Activated CD8-positive, alpha-beta memory T cell treated with anti-CD3 and anti-CD28 coated beads, Interleukin-2, amount 50 U/mL, for 48 hours (primary cell): ENCODE measurements at regions not wholly inside any gene's neighbourhood (a gene's known extent, or its start where the extent isn't known, plus 50 kb on each side); places are given as distances from the start of the nearest gene placed in this dataset.

Experiments
- DNase-seq: peaks from one replicate; pipeline ENCODE4 v3.0.0-alpha.2; 2020

DNA sequence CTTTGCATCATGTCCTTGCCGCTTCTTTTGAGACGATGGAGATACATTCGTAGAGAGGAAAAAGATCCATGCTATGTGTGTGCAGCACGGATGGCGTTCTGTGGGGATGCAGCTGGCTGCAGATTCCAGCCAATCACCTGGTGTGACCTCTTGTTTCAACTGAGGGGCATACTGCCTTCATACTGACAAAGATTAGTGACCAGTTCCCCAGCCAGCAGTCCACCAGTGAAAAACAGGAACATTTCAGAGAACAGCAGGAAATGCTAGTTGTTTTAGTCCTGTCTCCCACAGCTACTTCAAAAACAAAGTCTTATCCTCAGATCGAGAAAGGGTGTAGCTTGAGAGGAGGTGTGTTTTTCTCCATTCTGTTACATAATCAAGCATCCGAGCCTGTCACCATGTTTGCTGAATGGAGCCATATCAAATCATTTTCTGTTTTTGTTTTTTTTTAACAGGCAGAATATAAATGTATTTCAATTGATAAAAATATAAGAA is 255.7 kb upstream of the FMN2 start:
- no peak for DNase-seq

DNA sequence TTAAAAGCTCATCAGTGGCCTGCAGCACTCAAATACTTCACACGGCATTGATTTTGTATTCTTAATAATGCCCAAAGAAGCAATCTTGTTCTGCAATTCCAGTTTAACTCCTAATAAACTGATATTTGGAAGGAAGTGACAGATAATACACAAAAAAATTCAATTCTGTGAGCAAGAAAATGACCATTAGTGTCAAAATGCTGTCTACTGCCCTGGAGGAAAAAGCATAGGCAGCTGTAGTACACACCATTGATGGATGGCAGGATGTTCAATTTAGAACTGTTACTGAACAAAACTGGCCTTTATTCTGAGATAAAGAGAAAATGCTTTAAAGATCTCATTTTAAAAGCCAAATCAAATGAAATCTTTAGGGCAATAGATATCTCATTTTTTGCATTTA is 251.3 kb upstream of the FMN2 start:
- no peak for DNase-seq

DNA sequence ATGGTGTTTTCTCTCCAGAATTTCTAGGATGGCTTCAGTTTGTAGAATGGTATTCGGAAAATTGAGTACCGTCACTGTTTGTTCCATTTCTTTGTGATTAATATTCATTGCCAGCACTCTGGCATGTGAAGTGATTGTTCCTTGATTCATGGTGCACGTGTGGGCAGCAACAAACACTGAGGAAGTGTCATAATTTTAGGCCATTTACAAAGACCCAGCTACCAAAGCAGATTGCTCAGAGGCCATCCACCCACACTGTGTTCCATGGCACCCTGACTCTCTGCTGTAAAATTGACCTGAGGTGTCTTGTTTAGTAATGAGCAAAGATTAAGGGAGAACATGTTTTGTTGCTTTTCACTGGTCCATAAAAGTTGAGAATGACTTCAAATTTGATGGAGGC is 250.9 kb upstream of the FMN2 start:
- DNase-seq, result no peak

DNA sequence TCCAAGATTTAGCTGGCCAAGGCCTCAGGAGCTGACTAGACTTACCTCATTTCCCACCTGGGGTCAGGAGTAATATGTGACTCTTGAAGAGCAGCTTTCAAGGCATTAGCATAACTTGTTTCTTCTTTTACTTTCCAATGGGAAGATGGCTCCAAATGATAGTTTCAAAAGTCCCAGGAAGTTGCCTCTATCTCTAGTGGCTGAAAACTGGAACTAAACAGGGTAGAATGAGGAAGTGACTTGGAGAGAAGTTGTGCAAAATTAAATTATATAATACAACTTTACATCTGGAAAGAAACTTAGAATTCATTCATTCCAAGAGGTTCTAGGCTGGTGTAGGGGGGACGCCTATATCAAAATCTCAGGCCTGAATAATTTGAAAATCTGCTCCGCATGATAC is 250.1 kb upstream of the FMN2 start:
- no peak for DNase-seq

DNA sequence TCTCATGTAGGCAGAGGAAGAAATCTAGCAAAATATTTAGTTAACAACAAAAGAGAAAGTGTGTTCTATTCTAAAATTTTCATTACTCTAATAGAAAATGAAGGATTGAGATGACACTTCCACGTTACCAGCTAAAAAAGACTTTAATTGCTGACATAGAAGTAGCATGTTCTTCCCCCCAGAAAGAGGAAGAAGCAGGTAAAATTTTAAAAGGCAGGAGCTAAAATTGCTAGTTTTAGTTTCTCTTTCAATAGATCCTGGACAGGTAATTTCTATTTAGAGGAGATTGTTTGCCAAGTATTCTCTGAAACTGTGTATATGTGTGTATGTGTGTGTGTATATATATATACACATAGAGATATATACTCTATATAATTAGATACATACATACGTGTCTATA is 248.1 kb upstream of the FMN2 start:
- DNase-seq, result no peak

DNA sequence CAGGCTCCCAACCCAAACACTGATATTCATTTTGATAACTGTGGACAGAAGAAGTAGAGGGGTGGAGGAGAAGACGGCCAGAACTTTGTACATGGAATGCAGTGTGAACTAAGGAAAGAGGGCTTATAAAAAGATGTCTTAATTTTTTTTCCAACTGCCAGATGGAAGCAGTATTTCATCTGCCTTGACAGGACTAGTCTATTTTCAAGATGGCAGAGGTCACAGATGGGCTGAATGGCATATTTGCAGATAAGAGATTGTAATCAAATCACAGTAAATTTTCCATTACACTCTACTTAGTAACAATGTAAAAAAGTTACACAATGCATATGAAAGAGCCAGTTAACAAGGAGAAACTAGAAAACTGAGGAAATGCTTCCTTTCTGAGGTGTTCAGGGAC is 246.8 kb upstream of the FMN2 start:
- no peak for DNase-seq

DNA sequence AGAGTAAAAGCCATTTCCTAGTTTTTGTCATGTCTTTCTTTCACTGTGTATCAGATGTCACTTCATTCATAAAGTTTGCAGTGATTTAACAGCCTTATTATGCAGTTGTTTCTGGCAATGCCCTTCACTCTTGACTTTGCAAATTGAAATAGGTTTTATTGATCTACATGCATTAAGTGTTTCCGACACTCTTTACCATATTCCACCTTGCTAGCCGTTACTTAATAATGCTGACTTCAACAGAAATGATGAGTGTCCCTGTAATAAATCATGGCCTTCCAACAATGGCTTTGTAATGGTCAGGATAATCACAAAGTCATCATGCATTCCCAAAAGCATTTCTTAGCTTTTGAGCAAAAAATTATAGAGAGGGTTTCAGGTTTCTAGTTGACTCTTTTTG is 236.8 kb upstream of the FMN2 start:
- DNase-seq, result no peak

DNA sequence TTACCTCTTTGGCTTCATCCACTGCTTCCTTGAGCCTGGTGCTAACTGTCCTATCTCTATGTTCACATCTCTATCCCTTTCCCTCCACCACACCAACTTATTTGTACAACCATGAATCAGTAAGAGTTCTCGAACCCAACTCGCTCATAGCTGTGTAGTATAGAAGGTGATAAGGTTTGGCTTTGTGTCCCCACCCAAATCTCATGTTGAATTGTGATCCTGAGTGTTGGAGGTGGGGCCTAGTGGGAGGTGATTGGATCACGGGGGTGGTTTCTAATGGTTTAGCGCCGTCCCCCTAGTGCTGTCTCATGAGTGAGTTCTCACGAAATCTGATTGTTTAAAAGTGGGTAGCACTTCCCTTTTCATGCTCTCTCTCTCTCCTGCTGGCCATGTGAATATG is 235.6 kb upstream of the FMN2 start:
- DNase-seq, result no peak

DNA sequence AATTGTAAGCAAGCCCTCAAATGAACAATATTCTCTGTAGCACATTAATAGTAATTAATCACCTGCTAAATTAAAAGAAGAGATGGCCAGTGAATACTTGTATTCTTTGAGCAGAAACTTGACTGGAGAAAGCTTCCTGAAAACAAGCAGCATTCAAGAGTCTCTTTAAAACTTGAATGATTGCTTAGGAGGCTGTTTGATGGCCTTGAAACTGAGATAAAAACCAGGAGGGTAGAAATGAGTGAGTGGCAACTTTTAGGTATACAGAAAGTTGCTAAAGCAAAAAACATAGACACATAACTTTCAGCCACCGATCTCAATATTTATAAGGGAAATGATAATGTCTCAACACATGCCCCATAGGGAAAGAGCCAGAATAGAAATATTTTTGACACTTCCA is 234.8 kb upstream of the FMN2 start:
- DNase-seq, result no peak

DNA sequence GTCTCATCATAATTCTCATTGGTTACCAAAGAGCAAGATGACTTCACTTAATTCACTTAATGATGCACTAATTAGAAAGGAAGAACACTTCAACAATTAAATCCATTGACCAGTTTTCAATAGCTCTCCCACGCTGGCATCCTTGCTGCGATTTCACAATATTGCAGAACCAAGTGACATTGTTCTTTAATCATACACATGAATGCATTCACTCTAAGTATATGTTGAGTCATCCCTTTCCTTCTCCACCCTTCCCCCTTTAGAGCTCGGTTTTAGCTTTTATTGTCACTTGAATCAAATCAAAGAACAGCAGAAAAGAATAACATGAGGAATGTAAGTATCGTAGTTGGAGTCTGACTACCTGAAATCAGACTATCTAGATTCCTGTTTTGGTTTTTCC is 233.6 kb upstream of the FMN2 start:
- no peak for DNase-seq

DNA sequence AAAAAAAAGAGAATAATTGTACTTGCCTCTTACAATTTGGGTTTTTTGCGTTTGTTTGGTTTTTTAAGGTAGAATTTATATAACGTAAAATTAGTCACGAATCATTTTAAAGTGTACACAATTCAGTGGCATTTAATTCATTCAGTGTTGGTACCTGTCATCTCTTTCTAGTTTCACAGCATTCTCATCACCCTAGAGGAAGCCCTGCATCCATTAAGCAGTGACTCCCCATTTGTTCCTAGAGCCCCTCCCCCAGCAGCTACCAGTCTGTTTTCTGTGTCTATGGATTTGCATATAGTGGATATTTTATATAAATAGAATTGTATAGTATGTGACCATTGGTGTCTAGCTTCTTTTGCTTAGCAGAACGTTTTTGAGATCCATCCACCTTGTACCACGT is 233.2 kb upstream of the FMN2 start:
- no peak for DNase-seq

DNA sequence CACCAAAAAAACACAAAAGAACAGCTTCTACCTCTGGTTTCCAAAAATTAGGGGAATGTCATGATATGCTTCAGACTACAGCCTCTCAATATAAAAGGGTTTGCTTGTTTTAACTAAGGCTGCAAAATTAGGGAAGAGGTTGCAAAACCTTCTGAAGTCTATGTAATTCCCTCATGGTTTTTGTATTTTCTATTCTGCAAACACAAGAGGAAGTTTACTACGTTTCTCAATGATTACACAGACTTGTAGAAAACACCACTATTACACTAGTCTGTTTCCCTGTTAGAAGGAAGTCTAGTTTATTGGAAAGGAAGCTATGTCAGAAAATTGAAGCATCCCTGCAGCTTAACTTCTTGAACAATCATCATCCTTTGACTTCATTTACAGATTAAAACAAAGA is 229.7 kb upstream of the FMN2 start:
- no peak for DNase-seq

DNA sequence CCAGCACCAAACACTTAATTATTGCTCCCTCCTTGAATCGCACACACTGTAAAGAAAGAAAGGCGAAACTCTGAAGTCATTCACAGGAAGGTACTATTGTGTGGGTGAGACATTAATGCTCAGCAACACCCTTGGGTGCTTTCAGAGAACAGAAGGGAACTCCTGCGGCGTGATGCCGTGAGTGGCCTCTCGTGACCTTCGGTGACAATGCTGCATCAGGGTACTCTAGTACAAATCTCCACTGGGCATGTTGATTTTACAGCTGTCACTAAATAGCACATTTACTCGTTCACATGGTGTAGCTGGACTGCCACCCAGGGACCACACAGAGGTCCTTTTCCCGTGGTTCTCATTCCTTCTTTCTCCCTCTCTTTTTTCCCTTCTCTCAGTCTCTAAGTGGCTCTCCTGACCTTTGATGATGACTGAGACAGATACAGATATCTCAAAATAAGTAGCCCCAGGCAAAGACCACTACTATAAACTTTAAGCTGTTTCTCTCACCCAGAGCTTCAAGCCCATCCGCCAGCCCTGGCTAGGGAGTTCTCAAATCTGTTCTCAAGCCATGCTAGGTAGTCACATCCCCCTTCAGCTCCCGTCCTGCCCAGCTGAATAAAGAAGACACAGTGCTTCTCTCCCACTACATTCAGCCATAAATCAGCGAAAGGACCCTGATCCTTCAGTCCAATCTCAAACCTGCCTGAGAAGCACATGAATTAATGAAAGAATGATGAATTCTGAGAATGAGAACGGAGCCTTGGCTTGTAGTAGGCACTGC is 223.4 kb upstream of the FMN2 start:
- no peak for DNase-seq

DNA sequence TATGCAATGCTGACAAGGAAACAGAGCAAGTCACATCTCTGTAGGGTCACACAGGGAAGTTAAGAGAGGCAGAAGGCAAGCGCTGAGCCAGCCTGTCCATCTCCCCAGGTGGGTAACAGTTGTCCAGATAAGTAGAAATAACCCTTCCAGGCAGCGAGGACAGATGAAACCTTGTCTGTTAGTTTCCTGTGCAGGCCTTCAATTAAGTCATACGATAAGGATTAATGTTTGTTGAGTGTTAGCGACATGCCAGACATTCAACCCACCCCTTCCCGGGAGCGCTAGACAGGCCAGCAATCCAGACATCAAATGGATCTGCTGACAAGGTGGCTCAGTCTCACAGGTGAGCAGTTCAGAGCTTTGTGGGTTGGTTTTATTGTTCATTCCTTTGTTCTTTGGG is 221.5 kb upstream of the FMN2 start:
- no peak for DNase-seq

DNA sequence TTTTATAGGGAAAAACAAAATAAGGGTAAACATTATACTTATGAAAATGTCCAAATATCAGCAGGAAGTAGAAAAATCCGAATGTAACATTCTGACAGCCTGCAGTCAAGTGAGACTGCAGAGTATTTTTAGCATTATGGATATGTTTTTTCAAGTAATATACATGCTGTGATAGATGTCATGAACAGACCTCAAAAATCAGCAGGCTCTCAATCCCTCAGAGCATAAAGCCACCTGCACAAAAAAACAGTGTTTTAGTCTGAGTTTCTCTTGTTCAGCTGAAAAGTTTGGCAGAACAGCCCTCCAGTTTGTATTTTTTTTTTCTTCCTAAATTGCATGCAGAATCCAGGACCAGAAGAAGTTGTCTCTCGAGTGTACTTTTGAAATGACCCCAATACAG is 219.1 kb upstream of the FMN2 start:
- DNase-seq, result no peak

DNA sequence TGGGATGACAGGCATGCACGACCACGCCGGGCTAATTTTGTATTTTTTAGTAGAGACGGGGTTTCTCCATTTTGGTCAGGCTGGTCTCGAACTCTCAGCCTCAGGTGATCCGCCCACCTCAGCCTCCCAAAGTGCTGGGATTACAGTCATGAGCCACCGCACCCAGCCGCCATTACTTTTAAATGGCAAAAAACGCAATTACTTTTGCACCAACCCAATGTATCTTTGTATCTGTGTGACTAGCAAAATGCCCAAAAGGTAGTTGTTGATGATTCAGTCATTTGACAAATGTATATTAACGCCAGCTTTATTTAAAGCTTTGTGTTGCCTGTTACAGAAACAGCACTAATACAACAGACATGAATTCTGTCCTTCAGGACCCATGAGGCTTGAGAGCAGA is 216.9 kb upstream of the FMN2 start:
- no peak for DNase-seq

DNA sequence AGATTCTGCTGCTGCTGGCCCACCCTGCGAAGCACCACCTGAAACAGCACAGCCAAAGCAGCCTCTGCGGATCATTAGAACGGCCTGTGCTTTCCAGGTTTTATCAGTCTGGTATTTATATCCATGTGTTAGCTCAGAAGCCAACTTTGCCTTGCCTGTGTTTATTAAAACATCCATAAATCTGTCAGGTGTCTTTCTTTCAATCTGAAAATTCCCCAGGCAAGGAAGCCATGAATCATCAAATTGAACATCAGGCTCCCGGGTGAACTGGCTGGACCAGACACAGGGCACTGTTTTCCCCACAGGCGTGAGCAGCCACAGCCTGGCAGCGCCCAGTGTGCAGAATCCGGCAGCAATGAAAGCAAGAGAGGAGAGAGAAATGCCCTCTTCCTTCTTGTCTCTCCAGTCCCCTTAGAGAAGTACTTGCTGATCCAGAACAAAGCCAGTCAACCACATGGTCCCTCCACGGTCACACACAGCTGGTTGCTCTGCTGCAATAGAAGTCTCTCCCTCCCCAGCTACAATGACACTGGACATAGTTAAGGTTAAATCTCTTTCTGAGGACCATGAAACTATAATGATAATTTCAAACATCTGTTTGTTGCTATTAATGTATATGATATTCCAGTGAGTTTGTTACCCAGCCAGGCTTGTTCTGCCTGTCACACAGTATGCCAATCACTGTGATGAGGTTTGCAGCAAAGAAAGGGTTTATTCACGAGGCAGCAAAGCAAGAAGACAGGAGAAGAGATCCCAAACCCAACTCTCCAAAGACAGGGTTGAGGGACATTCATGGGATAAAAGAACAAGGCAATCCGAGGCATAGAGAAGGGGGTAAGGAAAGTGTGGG is 212.1 kb upstream of the FMN2 start:
- DNase-seq, result no peak

DNA sequence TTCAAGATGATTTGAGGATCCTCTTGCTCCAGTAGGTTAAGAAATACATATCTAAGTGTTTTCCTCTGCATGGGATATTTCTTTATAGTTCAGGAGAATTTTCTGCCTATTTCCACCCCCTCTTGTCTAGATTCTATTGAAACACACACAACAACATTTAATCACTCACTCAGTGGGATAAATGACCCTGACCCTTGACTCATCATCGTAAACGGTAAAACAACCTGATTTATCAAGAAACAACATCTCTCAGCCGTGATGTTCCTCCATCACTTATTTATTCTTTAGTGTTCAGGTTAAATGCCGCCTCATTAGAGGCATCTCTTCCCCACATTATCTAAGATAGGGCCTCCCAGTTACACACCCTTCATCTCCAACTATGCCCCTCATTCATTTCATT is 208.7 kb upstream of the FMN2 start:
- DNase-seq, result no peak

DNA sequence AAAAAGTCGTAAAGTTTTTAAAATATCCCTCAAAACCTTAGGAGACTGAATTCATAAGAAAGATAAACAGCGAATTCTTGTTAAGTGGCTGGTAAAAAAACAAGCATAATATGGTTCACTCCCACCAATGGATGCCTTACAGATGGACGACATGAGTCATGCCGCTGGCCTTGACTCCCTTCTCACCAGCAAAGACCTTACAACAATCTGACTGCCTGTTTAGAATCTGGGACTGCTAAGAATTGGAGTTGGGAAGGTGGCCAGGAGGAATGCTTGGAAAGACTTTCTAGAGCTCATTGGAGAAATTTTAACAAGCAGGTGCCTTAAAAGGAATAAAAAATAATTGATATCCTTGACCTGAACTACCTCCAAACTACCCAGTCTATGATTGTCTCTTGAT is 206.9 kb upstream of the FMN2 start:
- no peak for DNase-seq

DNA sequence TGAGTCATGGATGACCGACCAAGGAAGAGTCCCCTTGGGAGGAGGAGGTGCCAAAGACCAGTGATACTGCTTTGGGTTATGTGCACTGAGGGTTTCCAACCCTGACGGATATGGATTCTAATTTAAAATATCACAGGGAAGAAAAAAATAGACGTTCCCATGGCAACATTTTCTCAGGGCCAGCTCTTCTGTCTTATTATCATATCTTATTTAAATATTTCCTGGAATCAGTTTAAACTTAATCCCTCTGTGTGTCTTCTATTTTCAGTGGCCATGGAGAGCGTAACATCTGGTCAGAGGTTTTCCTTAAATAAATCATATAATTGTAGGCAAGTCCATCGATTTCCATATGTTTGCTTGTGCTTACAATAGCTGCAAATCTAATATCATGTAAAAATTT is 205.4 kb upstream of the FMN2 start:
- DNase-seq, result no peak

DNA sequence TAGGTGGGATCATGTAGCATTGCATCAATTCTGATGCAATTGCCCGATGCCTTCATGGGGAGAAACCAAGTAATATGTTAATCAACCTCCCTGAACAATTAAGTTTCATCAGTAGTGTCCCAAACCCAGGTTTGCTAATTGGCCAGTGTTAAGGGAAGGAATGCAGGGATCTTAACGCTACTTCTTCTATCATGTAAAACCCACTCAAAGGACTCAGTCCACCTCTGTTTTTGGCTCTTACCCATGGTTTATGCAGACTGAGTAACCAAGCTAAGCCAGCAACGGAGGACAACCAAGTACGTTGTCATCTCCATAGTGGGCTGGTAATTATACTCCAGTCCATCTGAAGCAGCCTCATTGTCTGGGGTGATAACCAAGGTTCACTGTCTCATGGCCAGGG is 203.0 kb upstream of the FMN2 start:
- no peak for DNase-seq

DNA sequence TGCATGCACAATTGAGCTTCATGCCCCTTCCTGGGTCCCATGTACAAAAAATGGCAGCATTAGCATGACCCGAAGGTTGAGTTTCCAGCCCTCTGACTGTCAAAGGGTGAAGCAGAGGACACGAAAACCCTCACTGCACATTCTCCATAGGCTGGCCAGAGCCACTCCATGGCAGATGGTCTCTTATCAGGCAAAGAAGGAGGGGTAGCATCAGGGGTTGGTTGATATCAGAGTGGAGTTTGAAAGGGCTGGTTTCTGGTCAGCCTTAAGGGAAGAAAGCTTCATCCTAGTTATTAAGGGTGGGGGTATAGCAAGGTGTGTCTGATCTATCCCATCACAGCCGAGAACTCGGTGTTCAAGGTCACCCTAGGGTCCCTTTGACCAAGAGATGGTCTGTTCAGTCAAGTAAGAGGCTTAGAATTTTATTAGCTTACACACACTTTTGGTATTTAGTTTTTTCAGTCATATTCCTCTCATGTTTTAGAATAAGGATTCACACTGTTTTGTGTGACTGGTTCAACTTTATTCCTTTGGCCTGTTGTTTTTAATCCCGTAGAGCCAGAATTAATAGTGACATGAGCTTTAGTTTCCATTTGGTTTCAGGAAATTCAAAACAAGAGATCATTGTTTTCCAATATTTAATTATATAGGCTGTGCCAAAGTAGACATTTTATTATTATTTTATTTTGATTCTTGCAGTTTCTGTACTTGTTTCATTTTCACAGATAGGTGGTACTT is 199.9 kb upstream of the FMN2 start:
- DNase-seq, result no peak

DNA sequence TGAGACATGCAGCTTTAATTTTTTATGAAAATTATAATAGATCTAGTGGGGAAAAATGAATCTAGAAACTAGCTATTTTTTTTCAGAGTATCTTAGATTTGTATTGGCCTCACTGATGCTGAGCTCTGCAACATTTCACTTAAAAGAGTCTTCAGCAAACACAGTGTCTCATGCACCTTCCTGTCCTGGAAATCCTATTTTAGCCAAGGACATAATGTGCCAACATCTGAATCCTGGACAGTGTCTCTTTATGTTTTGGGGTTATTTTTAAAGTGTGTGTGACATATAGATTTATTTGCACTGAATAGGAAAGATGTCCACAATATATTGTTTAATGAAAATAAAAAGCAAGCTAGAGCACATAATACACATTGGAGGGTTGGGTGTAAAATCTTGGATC is 199.1 kb upstream of the FMN2 start:
- no peak for DNase-seq
